HL-60 (cell line): ENCODE measurements at regions not wholly inside any gene's neighbourhood (a gene's known extent, or its start where the extent isn't known, plus 50 kb on each side); places are given as distances from the start of the nearest gene placed in this dataset.

Experiments used
- DNase-seq, 2 experiments: peaks; one replicate each; pipeline ENCODE4 v3.0.0-alpha.2; 2010 to 2020; ENCODE audit warnings: low read depth in 1 of 2, low spot score in 1 of 2
- H3K27ac ChIP-seq: fragments of 250-450 bp; sonication (Bioruptor Pico); replicated peaks from 2 replicates; pipeline ENCODE4 v1.5.1; 2020; ENCODE audit warnings: mild to moderate bottlenecking, moderate library complexity
- H3K27me3 ChIP-seq: fragments of 250-450 bp; sonication (Bioruptor Pico); 2 replicates; pipeline ENCODE4 v1.5.1; 2021; ENCODE audit warnings: mild to moderate bottlenecking, moderate library complexity; ENCODE audit not compliant: insufficient read depth, poor library complexity, severe bottlenecking
- H3K4me3 ChIP-seq: replicated peaks from 2 replicates; pipeline ENCODE4 v1.5.1; 2011; ENCODE audit warnings: mild to moderate bottlenecking, control low read depth, low read length; ENCODE audit not compliant: insufficient read depth
- GABPA ChIP-seq: IDR thresholded peaks from 2 replicates; pipeline ENCODE4 v1.6.1; 2012; ENCODE audit warnings: low read depth
- POLR2AphosphoS5 ChIP-seq: IDR thresholded peaks from 2 replicates; pipeline ENCODE4 v1.6.1; 2012; ENCODE audit warnings: low read depth
- SPI1 ChIP-seq: IDR thresholded peaks from 2 replicates; pipeline ENCODE4 v1.6.1; 2012; ENCODE audit warnings: low read depth, mild to moderate bottlenecking, borderline replicate concordance
- TF ChIP-seq, protein P1 (sequence below): IDR thresholded peaks from 2 replicates; pipeline ENCODE4 v1.6.1; 2012; ENCODE audit warnings: low read depth; ENCODE audit not compliant: insufficient replicate concordance
- TF ChIP-seq, protein P2 (sequence below): IDR thresholded peaks from one replicate; pipeline ENCODE4 v1.5.1; 2011; ENCODE audit warnings: low read length, control low read depth, inconsistent platforms; ENCODE audit not compliant: insufficient read depth

DNA sequence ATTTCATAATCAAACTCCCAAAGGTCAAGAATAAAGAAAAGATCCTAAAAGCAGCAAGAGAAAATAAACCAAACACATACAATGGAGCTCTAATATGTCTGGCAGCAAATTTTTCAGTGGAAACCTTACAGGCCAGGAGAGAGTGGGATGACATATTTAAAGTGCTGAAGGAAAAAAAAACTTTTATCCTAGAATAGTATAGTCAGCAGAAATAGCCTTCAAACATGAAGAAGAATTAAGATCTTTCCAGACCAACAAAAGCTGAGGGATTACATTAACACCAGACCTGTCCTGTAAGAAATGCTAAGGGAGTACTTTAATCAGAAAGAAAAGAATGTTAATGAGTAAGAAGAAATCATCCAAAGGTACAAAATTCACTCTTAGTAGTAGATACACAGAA, 215.7 kb upstream of the IGF1 start:
- Histone ChIP-seq H3K27me3 (no peaks in the 10 kb centered on the region), H3K4me3 (no peak overlapping the region), H3K27ac (no peak overlapping the region)
- TF ChIP-seq SPI1 (no peak), POLR2AphosphoS5 (no peak), GABPA (no peak)
- TF ChIP-seq, protein P1, sequence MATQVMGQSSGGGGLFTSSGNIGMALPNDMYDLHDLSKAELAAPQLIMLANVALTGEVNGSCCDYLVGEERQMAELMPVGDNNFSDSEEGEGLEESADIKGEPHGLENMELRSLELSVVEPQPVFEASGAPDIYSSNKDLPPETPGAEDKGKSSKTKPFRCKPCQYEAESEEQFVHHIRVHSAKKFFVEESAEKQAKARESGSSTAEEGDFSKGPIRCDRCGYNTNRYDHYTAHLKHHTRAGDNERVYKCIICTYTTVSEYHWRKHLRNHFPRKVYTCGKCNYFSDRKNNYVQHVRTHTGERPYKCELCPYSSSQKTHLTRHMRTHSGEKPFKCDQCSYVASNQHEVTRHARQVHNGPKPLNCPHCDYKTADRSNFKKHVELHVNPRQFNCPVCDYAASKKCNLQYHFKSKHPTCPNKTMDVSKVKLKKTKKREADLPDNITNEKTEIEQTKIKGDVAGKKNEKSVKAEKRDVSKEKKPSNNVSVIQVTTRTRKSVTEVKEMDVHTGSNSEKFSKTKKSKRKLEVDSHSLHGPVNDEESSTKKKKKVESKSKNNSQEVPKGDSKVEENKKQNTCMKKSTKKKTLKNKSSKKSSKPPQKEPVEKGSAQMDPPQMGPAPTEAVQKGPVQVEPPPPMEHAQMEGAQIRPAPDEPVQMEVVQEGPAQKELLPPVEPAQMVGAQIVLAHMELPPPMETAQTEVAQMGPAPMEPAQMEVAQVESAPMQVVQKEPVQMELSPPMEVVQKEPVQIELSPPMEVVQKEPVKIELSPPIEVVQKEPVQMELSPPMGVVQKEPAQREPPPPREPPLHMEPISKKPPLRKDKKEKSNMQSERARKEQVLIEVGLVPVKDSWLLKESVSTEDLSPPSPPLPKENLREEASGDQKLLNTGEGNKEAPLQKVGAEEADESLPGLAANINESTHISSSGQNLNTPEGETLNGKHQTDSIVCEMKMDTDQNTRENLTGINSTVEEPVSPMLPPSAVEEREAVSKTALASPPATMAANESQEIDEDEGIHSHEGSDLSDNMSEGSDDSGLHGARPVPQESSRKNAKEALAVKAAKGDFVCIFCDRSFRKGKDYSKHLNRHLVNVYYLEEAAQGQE, result no peak
- TF ChIP-seq, protein P2, sequence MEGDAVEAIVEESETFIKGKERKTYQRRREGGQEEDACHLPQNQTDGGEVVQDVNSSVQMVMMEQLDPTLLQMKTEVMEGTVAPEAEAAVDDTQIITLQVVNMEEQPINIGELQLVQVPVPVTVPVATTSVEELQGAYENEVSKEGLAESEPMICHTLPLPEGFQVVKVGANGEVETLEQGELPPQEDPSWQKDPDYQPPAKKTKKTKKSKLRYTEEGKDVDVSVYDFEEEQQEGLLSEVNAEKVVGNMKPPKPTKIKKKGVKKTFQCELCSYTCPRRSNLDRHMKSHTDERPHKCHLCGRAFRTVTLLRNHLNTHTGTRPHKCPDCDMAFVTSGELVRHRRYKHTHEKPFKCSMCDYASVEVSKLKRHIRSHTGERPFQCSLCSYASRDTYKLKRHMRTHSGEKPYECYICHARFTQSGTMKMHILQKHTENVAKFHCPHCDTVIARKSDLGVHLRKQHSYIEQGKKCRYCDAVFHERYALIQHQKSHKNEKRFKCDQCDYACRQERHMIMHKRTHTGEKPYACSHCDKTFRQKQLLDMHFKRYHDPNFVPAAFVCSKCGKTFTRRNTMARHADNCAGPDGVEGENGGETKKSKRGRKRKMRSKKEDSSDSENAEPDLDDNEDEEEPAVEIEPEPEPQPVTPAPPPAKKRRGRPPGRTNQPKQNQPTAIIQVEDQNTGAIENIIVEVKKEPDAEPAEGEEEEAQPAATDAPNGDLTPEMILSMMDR, result no peak
- DNase-seq, result no peak

DNA sequence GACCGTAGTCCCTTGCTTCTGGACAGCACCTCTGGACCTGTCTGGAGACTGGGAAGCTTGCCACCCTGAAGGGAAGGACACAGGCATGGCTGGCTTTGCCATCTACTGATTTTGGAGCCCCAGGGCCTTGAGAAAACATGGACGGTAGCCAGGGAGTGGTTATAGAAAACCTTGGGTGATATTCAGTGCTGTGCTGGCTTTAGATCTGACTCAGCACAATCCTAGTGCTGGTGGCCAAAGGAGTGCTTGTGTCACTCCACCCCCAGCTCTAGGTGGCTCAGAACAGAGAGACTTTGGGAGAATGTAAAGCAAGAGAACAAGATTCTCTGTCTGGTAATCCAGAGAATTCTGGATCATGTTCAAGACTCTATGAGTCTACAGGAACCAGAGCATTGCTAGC, 214.5 kb upstream of the IGF1 start:
- Histone ChIP-seq H3K27me3 (no peaks in the 10 kb centered on the region), H3K4me3 (no peak overlapping the region), H3K27ac (no peak overlapping the region)
- DNase-seq, result no peak
- TF ChIP-seq GABPA, result no peak
- TF ChIP-seq, protein P2, result no peak
- no peak for TF ChIP-seq SPI1
- TF ChIP-seq, protein P1, result no peak
- TF ChIP-seq POLR2AphosphoS5, result no peak

DNA sequence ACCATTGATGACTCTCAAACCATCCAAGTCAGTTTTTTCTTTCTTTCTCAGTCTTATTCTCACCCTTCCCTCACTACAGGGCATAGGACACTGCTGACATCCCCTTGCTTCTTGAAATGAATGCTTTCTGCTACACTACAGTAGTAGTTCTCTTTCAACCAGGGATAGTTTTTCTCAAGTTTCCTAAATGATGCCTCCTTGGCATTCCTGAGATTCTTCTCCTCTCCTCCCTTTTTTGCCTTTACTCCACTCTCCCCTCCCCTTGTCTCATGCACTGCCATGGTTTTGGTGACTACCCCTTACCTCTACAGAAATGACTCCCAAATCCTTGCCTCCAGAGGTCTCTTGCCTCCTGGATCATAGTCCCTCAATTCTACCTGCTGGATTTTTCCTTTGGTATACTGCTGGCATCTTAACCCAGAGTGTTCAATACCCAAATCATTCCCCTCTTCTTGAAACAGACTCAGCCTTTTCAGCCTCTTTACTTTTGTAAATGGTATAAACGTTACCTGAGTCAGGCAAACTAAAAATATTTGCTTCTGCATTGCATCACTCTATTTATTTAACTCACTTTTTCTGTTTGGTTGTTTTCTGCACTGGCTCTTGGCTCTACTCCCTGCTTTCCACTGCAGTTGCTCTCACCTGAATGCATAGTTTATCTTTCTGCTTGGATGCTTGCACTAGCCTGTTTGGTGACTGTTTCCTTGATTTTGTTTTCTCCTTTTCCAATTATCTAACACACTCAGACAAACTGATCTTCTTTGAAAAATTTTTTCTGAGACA, 211.6 kb upstream of the IGF1 start:
- Histone ChIP-seq H3K27me3 (no peaks in the 10 kb centered on the region), H3K4me3 (no peak overlapping the region), H3K27ac (no peak overlapping the region)
- DNase-seq, result no peak
- TF ChIP-seq POLR2AphosphoS5 (no peak), GABPA (no peak), SPI1 (no peak)
- TF ChIP-seq, protein P1, result no peak
- TF ChIP-seq, protein P2, result no peak
